ENCODE measurements at regions not wholly inside any gene's neighbourhood (a gene's known extent, or its start where the extent isn't known, plus 50 kb on each side); places are given as distances from the start of the nearest gene placed in this dataset.
A peak's percentile ranks its signal among the peaks of the same experiment; 100 is the strongest.

DNA sequence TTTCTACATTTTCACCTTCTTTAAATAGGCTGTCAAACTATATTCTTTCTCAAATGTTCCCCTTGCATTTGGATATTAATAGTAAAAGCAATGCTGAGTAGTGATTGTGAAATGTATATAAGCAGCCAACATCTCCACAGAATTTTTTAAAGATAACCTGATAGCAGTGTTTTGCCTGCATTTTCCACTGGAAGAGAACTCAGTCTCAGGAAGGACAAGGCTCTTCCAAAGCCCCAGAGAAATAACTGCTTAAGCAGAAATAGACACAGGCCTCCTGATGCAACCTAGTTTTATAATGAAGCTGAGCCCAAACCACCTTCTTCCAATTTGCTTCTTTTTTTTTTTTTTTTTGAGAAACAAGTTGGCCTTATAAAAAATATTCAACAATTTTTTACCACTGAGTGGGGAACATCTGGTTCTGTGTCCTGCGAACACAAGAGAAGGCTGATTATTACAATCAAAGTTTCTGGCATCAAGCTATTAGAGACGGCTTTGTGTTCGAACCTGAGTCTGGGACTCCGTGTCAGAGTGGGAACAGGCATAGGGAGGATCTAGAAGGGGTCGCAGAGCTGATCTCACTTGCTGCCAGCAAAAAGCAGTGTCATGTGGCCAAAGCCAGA, 332.5 kb upstream of the TBL1XR1 start:
- no peak for DNase-seq (ENCODE audit: extremely low spot score)
- peak overlapping the region; percentile 20 to 44 (median 32) for H3K27ac ChIP-seq (replicated peaks in 1 of 4)
- no peak overlapping the region for H3K4me3 ChIP-seq
- H3K27me3 ChIP-seq, result no peaks in the 10 kb centered on the region
- no peaks in the 10 kb centered on the region for H3K36me3 ChIP-seq
- 76% methylated on average over 5 of the region's 5 CpGs for WGBS
- peaks cover 8 to 26% (median 14%) of the 10 kb centered on the region in 4 donors for H3K4me1 ChIP-seq
- TF ChIP-seq EP300 (IDR thresholded peaks at IDR 0.05), result no peak
- no peak for TF ChIP-seq POLR2AphosphoS5 (IDR thresholded peaks at IDR 0.05)
- TF ChIP-seq, protein P1, sequence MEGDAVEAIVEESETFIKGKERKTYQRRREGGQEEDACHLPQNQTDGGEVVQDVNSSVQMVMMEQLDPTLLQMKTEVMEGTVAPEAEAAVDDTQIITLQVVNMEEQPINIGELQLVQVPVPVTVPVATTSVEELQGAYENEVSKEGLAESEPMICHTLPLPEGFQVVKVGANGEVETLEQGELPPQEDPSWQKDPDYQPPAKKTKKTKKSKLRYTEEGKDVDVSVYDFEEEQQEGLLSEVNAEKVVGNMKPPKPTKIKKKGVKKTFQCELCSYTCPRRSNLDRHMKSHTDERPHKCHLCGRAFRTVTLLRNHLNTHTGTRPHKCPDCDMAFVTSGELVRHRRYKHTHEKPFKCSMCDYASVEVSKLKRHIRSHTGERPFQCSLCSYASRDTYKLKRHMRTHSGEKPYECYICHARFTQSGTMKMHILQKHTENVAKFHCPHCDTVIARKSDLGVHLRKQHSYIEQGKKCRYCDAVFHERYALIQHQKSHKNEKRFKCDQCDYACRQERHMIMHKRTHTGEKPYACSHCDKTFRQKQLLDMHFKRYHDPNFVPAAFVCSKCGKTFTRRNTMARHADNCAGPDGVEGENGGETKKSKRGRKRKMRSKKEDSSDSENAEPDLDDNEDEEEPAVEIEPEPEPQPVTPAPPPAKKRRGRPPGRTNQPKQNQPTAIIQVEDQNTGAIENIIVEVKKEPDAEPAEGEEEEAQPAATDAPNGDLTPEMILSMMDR (IDR thresholded peaks at IDR 0.05), result no peak
- TF ChIP-seq POLR2A (IDR thresholded peaks at IDR 0.05; ENCODE audit: low read depth), result no peak
- intact Hi-C loops (cut with DNase I), result no loop called here
- no peaks in the 10 kb centered on the region for H3K9me3 ChIP-seq

DNA sequence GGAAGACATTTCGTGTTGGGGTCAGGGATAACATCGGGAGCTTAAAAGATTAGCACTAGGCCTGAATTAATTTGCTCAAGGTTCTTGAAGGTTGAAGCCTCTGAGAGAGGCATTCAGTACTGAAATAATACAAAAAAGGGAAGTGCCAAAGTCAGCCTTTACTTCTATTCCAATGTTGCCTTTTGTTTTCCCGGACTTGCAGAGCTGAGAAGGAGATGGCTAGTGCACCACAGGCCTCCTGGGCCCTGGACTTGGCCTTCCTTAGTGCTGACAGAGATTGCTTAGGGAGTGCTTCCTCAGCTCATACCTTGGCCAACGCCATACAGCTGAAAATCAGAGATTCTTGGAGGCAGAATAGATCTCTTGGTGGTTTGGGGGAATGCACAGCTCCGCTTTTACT, 333.6 kb upstream of the TBL1XR1 start:
- Histone ChIP-seq H3K36me3 (no peaks in the 10 kb centered on the region), H3K4me3 (no peak overlapping the region), H3K4me1 (peaks cover 8 to 26% (median 14%) of the 10 kb centered on the region in 4 donors), H3K27ac (replicated peaks in 1 of 4) (peak overlapping the region in 1 of 4 donors; percentile 20), H3K27me3 (no peaks in the 10 kb centered on the region), H3K9me3 (no peaks in the 10 kb centered on the region)
- 76% methylated on average over 5 of the region's 5 CpGs for WGBS
- intact Hi-C loops (cut with DNase I), result no loop called here
- DNase-seq (ENCODE audit: extremely low spot score), result no peak
- TF ChIP-seq EP300 (IDR thresholded peaks at IDR 0.05) (no peak), POLR2A (IDR thresholded peaks at IDR 0.05; ENCODE audit: low read depth) (no peak), POLR2AphosphoS5 (IDR thresholded peaks at IDR 0.05) (no peak)
- TF ChIP-seq, protein P1 (IDR thresholded peaks at IDR 0.05), result no peak

DNA sequence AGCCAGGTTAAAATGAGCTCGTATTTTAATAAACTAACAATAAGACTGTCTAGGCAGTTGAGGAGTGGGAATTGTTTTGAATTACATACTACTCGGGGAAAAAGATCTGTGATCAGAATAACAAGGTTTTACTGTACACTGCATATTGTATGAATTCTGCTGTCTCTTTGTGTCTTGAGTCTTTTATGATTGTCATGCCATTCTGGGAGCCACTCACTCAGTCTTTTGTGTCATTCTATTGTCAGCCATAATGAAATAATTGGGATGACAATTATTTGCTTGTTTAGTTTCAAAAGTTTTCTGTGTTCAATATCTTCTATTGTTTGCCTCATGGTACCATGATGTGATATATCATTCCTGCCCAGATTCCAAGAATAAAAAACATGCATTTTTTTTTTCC, 339.6 kb upstream of the TBL1XR1 start:
- WGBS, result 83% methylated on average over 2 of the region's 2 CpGs
- no peak overlapping the region for H3K4me3 ChIP-seq
- DNase-seq (ENCODE audit: extremely low spot score), result no peak
- peaks cover 22 to 31% (median 29%) of the 10 kb centered on the region in 4 donors for H3K4me1 ChIP-seq
- H3K27ac ChIP-seq (replicated peaks in 1 of 4), result no peak overlapping the region
- TF ChIP-seq POLR2AphosphoS5 (IDR thresholded peaks at IDR 0.05) (no peak), POLR2A (IDR thresholded peaks at IDR 0.05; ENCODE audit: low read depth) (no peak), EP300 (IDR thresholded peaks at IDR 0.05) (no peak)
- TF ChIP-seq, protein P1 (IDR thresholded peaks at IDR 0.05), result no peak
- intact Hi-C loops (cut with DNase I), result no loop called here
- H3K9me3 ChIP-seq, result no peaks in the 10 kb centered on the region
- H3K27me3 ChIP-seq, result no peaks in the 10 kb centered on the region
- no peaks in the 10 kb centered on the region for H3K36me3 ChIP-seq

DNA sequence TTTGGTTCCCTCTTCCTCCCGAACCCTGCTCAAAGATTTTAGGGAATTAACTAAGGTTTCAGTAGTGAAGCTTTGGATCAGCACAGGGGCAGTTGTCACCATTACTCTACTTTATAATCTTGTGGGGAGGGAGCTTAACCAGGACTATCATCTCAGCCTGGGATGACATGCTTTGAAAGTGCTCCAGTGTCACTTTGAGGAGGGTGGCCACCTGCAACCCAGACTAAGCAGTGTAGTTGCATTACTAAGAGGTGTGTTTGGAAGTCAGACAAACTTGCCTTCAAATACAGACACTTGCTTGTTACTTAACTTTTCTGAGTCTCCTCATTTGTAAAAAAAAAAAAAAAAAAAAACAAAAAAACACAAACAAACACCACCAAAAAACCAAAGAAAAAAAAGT, 340.3 kb upstream of the TBL1XR1 start:
- intact Hi-C loops (cut with DNase I), result no loop called here
- TF ChIP-seq EP300 (IDR thresholded peaks at IDR 0.05), result no peak
- TF ChIP-seq, protein P1 (IDR thresholded peaks at IDR 0.05), result no peak
- no peak for TF ChIP-seq POLR2A (IDR thresholded peaks at IDR 0.05; ENCODE audit: low read depth)
- Histone ChIP-seq H3K9me3 (no peaks in the 10 kb centered on the region), H3K27me3 (no peaks in the 10 kb centered on the region), H3K4me1 (peaks cover 22 to 32% (median 29%) of the 10 kb centered on the region in 4 donors), H3K27ac (replicated peaks in 1 of 4) (peak overlapping the region in 1 of 4 donors; percentile 43), H3K36me3 (no peaks in the 10 kb centered on the region), H3K4me3 (no peak overlapping the region)
- 83% methylated on average over 1 of the region's 1 CpG for WGBS
- no peak for DNase-seq (ENCODE audit: extremely low spot score)
